ENCODE measurements at regions not wholly inside any gene's neighbourhood (a gene's known extent, or its start where the extent isn't known, plus 50 kb on each side); places are given as distances from the start of the nearest gene placed in this dataset.

DNA sequence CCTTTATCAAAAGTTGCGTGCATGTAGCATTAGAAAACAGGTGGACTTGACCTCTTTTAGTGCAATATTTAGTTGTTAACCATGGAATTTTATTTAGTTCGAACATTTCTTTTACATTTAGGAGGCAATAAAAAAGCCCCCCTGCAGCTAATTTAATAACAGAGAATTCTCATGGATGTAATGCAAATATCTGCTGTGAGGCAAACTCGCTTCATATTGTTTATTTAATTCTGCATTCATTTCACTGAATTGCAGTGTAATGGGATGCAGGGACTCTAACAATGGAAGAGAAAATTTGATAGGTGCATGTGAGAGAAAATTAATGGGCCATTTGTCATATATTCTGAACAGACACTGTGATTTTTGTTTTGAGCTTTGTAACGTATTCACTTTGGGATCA is 205.1 kb upstream of the CHD1 start:
- DNase-seq (ENCODE audit: low read depth in 2 of 2), result no peak

DNA sequence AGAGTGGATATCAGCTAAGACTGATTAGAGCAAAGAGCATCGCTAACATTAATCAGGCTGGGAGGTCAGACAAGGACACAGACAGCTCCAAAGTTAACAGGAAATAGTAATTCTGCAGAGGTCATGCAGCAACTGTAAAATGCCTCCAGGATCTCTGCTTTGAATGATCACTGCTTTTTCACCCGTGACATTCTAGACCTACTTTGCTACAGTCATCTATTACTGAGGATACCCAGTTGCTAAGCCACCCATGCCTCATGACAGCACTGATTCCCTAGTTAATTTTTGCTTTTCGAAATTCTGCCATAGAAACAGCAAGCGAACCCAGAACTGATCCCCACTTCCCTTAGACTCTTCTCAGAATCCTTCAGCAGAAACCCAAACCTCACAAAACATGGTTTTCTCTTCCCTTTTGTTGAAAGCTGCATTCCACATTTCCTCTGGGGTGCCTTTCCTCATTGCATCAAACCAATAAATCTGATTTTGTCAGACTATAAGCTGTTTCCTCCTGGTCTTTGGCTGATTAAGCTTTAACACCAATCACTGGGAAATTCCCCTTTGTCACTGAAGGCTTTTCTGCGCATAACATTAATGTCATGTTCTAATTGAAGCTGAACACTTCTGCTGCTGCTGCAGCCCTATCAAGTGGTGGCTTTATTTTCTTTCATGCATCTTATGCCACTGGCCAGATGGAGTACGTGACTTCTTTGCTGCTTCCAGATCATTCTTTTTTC is 201.1 kb upstream of the CHD1 start:
- no peak for DNase-seq (ENCODE audit: low read depth in 2 of 2)

DNA sequence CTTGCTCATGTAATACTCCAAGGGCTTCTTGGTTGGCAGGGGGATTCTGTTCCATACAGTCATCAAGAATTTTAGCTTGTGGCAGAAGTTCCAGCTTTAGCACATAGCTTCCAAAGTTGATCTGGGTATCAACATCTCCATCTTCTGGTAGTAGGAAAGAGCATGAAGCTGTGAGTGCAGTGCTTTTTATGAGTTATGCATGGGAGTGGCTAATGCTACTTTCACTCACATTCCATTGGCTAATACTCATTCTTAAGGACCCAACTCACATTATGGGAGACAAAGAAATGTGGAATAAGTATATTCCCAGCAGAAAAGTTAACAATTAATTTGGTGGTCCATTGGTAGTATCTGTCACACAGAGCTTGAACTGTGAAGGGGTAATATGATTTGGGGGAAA is 194.2 kb upstream of the CHD1 start:
- DNase-seq (ENCODE audit: low read depth in 2 of 2), result no peak

DNA sequence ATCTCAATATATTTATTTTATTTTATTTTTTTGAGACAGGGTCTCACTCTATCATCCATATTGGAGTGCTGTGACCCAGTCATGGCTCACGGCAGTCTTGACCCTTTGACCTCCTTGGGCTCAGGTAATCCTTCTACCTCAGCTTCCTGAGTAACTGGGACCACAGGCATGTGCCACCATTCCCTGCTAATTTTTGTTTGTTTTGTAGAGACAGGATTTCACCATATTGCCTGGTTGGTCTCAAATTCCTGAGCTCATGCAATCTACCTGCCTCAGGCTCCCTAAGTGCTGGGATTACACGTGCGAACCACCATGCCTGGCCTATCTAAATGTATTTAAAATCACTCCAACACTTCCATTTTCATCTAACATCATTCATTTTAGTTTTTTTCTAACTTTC is 190.5 kb upstream of the CHD1 start:
- DNase-seq (ENCODE audit: low read depth in 2 of 2), result no peak

DNA sequence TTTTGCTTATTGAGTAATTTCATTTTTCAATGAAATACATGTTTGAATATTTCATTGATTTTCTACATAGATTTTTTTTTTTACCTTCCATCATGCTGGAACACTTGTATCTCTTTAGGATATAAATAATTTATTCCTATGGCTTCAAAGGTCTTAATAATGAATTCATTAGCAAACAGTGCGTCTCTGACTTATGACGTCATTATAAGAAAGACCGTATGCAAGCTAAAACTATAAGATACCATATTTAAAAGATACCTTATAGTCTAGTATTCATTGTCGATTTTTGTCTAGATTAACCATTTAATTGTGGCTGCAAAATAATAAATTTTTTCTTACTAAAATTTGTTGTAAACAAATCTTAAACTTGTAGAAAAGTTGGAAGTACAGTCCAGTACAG is 187.7 kb upstream of the CHD1 start:
- DNase-seq (ENCODE audit: low read depth in 2 of 2), result no peak

DNA sequence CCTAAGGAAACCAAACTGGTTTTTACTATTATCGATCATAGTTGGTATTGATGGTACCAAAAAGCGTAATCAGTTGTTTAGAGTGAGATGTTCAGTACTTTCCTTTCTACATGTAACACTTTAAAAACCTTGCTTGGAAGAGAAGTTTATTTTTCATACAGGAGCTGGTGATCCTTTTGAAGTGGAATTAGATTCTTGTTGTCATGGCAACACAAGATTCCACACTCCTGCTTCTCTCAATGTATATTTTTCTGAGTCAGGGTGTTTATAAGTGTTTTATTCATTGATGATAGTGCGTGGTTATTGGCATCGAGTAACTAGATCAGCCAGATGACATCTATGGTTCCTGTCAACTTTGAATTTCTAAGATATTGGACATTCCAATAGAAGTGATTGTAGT is 181.1 kb upstream of the CHD1 start:
- DNase-seq (ENCODE audit: low read depth in 2 of 2), result no peak

DNA sequence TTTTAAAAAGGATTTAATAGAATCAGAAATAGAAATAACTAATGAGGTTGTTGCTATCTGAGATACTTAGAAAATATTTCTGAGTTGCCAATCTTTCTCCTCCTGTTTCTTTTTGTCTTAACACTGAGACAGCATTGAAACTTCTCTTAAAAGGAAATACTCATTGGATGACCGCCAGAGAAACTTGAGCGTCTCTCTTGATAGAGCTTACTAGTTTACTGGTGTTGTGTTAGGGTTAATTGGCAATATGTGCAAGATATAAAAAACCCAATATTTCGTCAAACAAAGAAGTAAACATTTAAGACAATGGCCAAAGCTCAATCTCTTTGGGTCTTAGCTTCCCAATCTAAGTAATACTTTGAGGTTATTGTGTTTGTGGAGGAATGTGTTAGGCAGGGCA is 176.4 kb upstream of the CHD1 start:
- DNase-seq (ENCODE audit: low read depth in 2 of 2), result no peak

DNA sequence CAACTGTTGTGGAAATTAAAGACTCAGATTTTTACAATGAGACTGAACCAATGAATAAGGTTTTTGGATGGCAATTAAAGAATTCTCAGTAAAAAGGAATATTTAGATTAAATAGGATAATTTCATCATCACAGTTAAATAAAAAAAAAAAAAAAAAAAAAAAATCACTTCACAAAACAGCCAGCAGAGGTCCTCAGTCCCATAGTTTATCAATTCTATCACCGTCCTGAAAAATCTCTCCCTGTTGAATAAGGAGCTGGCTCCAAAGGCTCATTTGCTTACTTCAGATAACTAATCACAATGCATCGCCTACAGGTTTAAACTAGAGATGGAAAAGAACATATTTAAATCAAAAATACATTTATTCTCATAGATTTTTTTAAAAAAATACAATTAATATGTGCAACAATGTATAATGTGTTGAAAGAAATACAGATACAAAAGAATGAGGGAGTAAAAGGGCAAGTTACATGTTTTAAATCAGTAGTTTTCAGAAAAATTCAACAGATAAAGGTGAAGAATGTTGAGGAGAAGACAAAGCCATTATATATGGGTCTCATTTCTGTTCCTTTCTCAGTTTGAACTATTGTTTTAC is 175.8 kb upstream of the CHD1 start:
- DNase-seq (ENCODE audit: low read depth in 2 of 2), result no peak

DNA sequence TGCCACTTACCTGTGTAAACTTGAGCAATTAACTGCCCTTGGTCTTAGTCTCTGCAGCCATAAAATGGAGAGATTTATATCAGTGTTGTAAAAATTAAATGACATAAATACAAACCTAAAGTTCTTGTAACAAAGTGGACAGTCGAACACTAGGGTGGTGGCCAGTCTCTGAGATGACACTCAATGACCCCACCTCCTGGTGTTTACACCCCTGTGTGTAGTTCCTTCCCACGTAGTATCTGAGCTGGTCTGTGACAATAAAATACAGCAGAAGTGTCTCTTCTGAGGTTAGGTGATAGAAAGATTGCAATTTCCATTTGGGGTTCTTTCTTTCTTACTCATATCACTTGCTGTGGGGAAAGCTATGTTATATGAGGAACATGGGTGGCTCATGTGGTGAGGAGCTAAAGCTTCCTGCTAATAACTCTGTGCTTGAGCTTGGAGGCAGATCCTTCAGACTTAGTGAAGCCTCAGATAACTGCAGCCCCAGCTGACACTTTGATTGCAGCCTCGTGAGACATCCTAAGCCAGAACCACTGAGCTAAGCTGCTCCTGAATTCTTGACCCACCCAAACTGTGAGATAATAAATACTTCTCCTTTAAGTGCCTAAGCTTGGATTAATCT is 173.4 kb upstream of the CHD1 start:
- DNase-seq (ENCODE audit: low read depth in 2 of 2), result no peak

DNA sequence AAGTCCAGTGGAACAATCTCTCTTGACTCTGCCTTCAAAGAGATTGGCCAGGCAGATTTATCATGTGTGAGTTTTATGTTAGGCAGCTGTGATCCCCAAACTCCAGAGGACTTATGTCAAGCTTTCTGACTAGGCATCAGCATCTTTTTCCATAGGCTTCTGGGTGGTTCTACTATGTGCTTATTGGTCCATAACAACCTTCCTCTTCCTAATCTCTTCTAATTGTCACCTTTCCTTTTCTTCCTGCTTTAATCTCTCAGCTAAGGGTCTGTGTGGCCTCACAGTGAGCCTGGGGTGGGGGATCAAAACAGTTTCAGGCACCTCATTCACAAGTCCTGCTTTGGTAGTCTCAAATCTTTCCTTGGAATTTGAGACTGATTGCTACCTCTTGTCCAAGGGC is 170.9 kb upstream of the CHD1 start:
- DNase-seq (ENCODE audit: low read depth in 2 of 2), result no peak

DNA sequence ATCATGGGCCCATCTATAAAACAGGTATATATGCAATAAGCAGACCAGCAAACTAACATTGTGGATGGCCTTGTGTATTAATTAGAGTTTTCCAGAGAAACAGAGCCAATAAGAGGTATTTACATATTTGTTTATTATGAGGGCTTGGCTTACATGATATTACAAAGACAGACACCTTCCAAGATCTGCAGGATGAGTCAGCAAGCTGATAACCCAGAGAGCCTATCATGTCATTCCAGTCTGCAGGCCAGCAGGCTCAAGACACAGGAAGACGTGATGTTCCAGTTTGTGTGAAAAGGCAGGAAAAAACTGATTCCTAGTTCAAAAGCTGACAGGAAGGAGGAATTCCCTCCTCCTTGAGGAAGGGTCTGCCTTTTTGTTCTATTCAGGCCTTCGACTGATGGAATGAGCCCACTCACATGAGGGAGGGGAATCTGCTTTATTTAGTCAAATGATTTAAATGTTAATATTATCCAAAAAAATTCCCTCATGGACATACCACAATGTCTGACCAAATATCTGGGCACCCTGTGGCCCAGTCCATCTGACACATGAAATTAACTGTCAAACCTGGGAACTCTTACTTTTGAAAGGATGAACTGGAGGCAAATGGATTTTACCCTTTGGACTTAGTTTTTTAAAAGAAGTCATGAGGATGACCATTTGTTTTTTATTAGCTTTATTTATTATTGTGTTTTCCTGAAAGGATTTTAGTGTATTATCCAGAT is 161.2 kb upstream of the CHD1 start:
- no peak for DNase-seq (ENCODE audit: low read depth in 2 of 2)

DNA sequence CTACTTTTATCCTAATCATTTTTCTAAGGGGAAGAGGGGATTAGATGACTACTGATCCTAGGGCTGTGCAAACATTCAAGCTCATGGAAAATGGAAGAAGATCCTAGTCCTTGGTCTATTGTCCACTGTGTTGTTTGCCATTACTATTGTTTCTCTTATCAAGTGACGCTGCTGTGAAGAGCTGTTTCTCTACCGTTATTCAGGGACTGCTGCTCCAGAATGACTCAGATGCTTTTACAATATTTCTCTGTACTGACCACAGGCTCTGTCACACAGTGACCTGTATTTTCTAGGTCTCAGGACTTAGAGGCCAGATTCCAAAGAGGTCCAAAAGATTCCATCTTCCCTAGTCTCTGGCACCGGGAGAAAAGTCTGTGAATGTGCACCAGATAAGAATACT is 159.5 kb upstream of the CHD1 start:
- DNase-seq (ENCODE audit: low read depth in 2 of 2), result no peak

DNA sequence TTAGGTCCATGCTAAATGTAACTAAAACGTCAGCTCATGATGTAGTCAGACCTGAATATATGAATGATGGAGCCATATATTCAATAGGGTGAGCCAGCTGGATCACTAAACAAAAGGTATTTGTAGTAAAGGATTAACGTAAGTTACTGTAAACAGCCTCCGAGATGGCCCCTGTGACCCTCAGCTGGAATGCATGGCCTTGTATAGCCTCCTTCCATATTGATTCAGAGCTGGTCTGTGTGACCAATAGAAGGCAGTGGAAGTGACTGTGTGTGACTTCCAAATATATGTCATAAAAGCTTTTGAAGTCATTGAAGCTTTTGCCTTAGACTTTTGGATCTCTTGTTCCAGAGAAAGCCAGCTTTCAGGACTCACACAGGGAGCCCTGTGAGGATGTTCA is 154.4 kb upstream of the CHD1 start:
- DNase-seq (ENCODE audit: low read depth in 2 of 2), result no peak

DNA sequence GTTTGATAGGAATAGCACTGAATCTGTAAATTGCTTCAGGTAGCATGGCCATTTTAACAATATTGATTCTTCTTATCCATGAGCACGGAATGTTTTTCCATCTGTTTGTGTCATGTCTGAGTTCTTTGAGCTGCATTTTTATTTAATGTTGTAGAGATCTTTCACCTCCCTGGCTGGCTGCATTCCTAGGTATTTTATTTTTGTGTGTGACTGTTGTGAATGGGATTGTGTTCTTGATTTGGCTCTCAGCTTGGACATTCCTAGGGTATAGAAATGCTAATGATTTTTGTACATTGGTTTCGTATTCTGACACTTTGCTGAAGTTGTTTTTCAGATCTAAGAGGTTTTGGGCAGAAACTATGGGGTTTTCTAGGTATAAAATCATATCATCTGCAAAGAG is 152.9 kb upstream of the CHD1 start:
- DNase-seq (ENCODE audit: low read depth in 2 of 2), result no peak

DNA sequence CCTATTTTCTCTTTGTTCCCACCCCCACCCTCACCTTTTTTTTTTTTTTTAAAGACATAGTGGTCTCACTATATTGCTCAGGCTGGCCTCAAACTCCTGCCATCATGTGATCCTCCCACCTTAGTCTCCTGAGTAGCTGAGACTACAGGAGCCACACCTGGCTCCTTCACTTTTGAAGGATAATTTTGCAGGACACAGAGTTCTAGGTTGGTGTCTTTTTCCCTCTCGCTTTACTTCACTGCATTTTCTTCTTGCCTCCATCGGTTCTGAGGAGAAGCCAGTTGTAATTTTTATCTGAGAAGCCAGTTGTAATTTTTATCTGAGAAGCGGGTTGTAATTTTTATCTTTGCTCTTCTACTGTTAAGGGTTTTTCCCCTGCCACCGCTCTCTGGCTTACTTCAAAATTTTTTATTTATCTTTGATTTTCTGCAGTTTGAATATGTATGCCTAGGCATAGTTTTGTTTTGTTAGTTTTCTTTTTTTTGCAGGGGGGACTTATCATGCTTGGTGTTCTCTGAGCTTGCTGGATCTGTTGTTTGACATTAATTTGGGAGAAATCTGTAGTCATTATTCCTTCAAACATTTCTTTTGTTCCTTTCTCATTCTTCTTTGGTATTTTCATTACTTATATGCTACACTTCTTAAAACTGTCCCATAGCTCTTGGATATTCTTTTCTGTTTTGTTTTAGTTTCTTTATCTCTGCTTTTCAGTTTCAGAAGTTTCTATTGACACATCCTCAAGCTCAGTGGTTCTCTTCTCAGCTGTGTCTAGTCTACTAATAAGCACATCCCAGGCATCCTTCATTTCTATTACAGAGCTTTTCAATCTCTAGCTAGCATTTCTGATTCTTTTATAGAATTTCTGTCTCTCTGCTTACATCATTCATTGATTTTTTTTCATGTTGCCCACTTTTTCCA is 148.2 kb upstream of the CHD1 start:
- no peak for DNase-seq (ENCODE audit: low read depth in 2 of 2)

DNA sequence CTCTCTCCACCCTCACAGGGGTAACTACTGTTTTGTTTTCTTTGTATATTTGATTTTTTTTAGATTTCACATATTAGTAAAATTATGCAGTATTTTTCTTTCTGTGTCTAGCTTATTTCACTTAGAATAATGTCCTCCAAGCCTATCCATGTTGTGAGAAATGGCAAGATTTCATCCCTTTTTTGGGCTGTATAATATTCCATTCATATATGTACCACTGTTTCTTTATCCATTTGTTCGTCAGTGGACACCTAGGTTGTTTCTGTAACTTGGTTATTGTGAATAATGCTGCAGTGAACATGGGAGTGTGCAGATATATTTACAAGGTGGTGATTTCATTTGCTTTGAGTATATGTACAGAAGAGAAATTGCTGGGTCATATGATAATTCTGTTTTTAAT is 144.0 kb upstream of the CHD1 start:
- no peak for DNase-seq (ENCODE audit: low read depth in 2 of 2)

DNA sequence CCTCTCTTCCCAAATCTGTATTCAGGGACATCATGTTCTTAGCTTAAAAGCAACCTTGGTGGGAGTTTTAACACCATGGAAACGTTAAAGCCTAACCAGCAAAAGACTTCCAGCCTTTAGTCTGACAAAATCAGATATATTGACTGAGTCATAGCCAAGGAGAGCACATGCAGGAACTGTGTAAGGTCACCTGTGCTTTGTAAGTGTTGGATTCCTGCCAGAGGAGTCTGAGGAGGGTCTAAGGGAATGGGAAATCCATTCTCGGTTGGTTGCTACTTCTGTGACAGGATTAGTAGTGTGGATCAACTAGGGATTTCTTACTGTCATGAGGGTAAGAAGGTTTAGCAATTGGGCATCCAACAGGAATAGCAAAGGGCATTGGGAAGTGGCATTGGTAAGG is 142.0 kb upstream of the CHD1 start:
- DNase-seq (ENCODE audit: low read depth in 2 of 2), result no peak

DNA sequence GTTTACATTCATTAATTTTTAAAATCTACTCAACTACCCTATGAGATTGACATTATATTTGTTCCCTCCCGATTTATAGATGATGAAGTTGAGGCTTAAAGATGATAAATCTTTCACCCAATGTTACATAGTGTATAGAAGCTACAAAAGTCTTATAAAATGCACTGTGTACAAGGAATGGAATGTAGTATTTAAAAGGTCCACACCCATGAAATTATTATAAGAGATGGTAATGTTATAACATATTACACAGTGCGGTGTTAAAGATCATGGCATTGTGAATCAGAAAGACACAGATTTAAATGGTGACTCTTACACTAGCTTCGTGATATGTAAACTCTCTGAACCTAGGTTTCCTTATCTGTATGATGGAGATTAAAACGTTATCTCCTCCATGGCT is 141.6 kb upstream of the CHD1 start:
- no peak for DNase-seq (ENCODE audit: low read depth in 2 of 2)

DNA sequence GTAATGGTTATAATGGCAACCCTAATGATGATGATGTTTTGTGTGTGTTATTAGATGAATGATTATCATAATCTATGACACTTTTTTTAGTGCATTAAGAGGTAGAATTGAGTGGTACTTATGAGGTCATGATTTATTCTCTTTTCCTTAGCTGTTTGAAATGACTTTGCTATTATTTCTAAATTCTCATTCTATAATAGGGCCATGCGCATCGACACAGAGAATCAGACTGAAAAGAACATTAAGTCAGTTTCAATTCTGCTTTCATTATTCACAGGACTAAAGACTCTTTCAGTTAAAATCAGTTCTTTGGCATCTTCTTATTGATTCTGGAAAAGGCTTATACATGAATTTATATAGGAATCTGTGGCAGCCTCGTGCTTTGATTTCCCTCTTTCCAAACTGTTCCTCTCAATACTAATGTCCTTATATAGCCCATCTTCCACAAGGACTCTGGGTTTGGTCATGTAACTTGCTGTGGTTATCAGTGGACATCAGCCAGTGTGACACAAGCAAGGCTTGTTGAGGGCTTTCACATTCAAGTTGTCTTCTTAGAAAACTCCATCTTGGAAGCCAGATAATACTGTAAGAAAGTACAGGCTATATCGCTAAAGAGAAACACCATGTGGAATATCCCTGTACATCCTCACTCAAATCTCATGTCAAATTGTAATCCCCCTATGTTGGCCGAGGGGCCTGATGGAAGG is 140.3 kb upstream of the CHD1 start:
- no peak for DNase-seq (ENCODE audit: low read depth in 2 of 2)

DNA sequence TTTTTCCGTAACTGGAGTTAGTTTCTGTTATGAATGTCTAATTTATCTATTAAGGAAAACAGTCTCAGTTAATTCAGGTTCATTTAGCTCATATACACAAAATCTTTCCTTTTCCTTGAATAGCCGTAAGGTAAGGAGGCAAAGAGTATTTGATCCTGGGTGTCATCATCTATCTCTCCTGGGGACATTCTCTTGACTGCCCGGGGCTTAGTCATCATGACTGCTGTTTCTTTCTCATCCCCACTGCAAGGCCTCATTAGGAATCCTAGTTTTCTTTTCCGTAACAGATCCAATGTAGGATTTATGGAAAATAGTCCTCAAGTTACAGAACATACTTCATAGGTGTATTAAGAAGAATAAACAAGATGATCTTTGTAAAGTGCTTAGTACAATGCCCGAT is 134.9 kb upstream of the CHD1 start:
- no peak for DNase-seq (ENCODE audit: low read depth in 2 of 2)

DNA sequence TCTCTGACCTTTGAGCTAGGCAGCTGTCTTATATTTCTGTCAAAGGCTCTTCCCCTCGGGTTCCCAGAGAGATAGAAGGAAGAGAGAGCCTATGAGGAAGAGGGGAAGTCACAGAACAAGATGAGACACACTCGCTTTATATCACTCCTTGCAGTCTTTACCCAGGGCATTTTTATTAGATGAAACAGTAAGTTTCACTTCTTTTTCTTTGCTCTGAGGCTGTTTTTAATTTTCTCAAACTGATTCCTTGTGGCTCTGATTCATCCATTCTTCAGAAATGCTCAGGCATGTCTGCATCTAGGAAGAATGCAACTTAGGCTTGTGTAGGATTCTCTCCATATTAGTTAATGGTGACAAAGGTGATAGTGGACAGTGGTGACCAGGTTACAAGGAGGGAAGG is 132.9 kb upstream of the CHD1 start:
- no peak for DNase-seq (ENCODE audit: low read depth in 2 of 2)

Measured in stimulated activated CD8-positive, alpha-beta memory T cell treated with anti-CD3 and anti-CD28 coated beads, Interleukin-15, amount 100 ng/mL, for 4 hours (primary cell).